SH-SY5Y (cell line): ENCODE measurements at regions not wholly inside any gene's neighbourhood (a gene's known extent, or its start where the extent isn't known, plus 50 kb on each side); places are given as distances from the start of the nearest gene placed in this dataset.

ENCODE experiments used
- GATA2 ChIP-seq: IDR thresholded peaks from 2 replicates; pipeline ENCODE4 v1.6.1; 2011; ENCODE audit warnings: mild to moderate bottlenecking, low read depth, low read length
- GATA3 ChIP-seq: IDR thresholded peaks from 2 replicates; pipeline ENCODE4 v1.6.1; 2011; ENCODE audit warnings: low read depth, mild to moderate bottlenecking, low read length, moderate library complexity

- TF ChIP-seq GATA2 (no peak), GATA3 (no peak)
These were observed 99.9 kb upstream of the ZBTB40 start for GRCh38 chr1:22351768-22352080.
